NB4 (cell line): ENCODE measurements at regions not wholly inside any gene's neighbourhood (a gene's known extent, or its start where the extent isn't known, plus 50 kb on each side); places are given as distances from the start of the nearest gene placed in this dataset.

Source experiments
- CTCF ChIP-seq: IDR thresholded peaks from one replicate; pipeline ENCODE4 v1.5.1; 2012; ENCODE audit warnings: low read depth, low read length
- POLR2A ChIP-seq: IDR thresholded peaks from 2 replicates; pipeline ENCODE4 v1.6.1; 2011; ENCODE audit warnings: mild to moderate bottlenecking; ENCODE audit not compliant: insufficient read length; ENCODE audit errors: extremely low read depth

- TF ChIP-seq CTCF, result no peak
- no peak for TF ChIP-seq POLR2A
Observed at GRCh38 chr6:144969154-144969553, 684.0 kb downstream of the UTRN start.
